Smooth muscle cell (in vitro differentiated cells): ENCODE measurements at regions not wholly inside any gene's neighbourhood (a gene's known extent, or its start where the extent isn't known, plus 50 kb on each side); places are given as distances from the start of the nearest gene placed in this dataset.

Experiments
- DNase-seq: peaks from one replicate; lab custom pipeline; 2025; ENCODE audit not compliant: unreplicated experiment; lab: John Stamatoyannopoulos, UW
- H2AFZ ChIP-seq: fragments of 200-600 bp; sonication (generic); 2 replicates; pipeline ENCODE4 v1.6.0; 2016; ENCODE audit warnings: antibody characterized with exemption, low read depth, mild to moderate bottlenecking
- H3F3A ChIP-seq: fragments of 200-600 bp; sonication (generic); 2 replicates; pipeline ENCODE4 v1.6.0; 2017; ENCODE audit warnings: antibody characterized with exemption, low read depth
- H3K27ac ChIP-seq: fragments of 200-600 bp; sonication (generic); 2 replicates; pipeline ENCODE4 v1.5.1; 2016; ENCODE audit warnings: low read depth, mild to moderate bottlenecking
- H3K27me3 ChIP-seq: fragments of 200-600 bp; sonication (generic); 2 replicates; pipeline ENCODE4 v1.6.1; 2016; ENCODE audit warnings: low read depth, mild to moderate bottlenecking
- H3K36me3 ChIP-seq: fragments of 200-600 bp; sonication (generic); 2 replicates; pipeline ENCODE4 v1.5.1; 2016; ENCODE audit warnings: low read depth
- H3K4me1 ChIP-seq: fragments of 200-600 bp; sonication (generic); 2 replicates; pipeline ENCODE4 v1.5.1; 2016; ENCODE audit warnings: low read depth
- H3K4me2 ChIP-seq: fragments of 200-600 bp; sonication (generic); 2 replicates; pipeline ENCODE4 v1.6.0; 2016; ENCODE audit warnings: mild to moderate bottlenecking
- H3K4me3 ChIP-seq: fragments of 200-600 bp; sonication (generic); 2 replicates; pipeline ENCODE4 v1.5.1; 2016; ENCODE audit warnings: mild to moderate bottlenecking
- H3K79me2 ChIP-seq: fragments of 200-600 bp; sonication (generic); 2 replicates; pipeline ENCODE4 v1.6.0; 2016; ENCODE audit warnings: low read depth, mild to moderate bottlenecking
- H3K9ac ChIP-seq: fragments of 200-600 bp; sonication (generic); 2 replicates; pipeline ENCODE4 v1.6.0; 2016; ENCODE audit warnings: low read depth
- H3K9me3 ChIP-seq: fragments of 200-600 bp; sonication (generic); replicated peaks from 2 replicates; pipeline ENCODE4 v1.5.1; 2016; ENCODE audit warnings: low read depth
- H4K20me1 ChIP-seq: fragments of 200-600 bp; sonication (generic); 2 replicates; pipeline ENCODE4 v1.6.0; 2016; ENCODE audit warnings: low read depth
- WGBS: methylation state at CpG from one replicate; pipeline ENCODE4 v1.1.7; 2016; ENCODE audit warnings: low lambda C conversion rate; 5-methylcytosine and 5-hydroxymethylcytosine counted together
- TF ChIP-seq, protein P1 (sequence below): fragments of 200-600 bp; sonication (generic); IDR thresholded peaks from 2 replicates; pipeline ENCODE4 v1.5.1; 2017; ENCODE audit warnings: borderline replicate concordance, mild to moderate bottlenecking, antibody characterized with exemption; ENCODE audit not compliant: insufficient read depth, poor library complexity, severe bottlenecking

- no peaks in the 10 kb centered on the region for H3K79me2 ChIP-seq
- TF ChIP-seq, protein P1, sequence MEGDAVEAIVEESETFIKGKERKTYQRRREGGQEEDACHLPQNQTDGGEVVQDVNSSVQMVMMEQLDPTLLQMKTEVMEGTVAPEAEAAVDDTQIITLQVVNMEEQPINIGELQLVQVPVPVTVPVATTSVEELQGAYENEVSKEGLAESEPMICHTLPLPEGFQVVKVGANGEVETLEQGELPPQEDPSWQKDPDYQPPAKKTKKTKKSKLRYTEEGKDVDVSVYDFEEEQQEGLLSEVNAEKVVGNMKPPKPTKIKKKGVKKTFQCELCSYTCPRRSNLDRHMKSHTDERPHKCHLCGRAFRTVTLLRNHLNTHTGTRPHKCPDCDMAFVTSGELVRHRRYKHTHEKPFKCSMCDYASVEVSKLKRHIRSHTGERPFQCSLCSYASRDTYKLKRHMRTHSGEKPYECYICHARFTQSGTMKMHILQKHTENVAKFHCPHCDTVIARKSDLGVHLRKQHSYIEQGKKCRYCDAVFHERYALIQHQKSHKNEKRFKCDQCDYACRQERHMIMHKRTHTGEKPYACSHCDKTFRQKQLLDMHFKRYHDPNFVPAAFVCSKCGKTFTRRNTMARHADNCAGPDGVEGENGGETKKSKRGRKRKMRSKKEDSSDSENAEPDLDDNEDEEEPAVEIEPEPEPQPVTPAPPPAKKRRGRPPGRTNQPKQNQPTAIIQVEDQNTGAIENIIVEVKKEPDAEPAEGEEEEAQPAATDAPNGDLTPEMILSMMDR: no peak
- no peak overlapping the region for H3K27ac ChIP-seq
- WGBS: 94% methylated on average over 4 of the region's 4 CpGs
- H3K36me3 ChIP-seq: no peaks in the 10 kb centered on the region
- no peak overlapping the region for H3K4me2 ChIP-seq
- no peaks in the 10 kb centered on the region for H4K20me1 ChIP-seq
- H3K27me3 ChIP-seq: no peaks in the 10 kb centered on the region
- no peaks in the 10 kb centered on the region for H3K9me3 ChIP-seq
- no peak overlapping the region for H3K4me3 ChIP-seq
- no peak overlapping the region for H3K9ac ChIP-seq
- no peaks in the 10 kb centered on the region for H3K4me1 ChIP-seq
- no peak overlapping the region for H2AFZ ChIP-seq
- no peaks in the 10 kb centered on the region for H3F3A ChIP-seq
- no peak for DNase-seq
Observed at GRCh38 chr15:34700891-34701427, 53.8 kb downstream of the GJD2 start.

- no peak for DNase-seq
- TF ChIP-seq, protein P1: no peak
Observed at GRCh38 chr15:34699968-34700640, 54.7 kb downstream of the GJD2 start.

DNA sequence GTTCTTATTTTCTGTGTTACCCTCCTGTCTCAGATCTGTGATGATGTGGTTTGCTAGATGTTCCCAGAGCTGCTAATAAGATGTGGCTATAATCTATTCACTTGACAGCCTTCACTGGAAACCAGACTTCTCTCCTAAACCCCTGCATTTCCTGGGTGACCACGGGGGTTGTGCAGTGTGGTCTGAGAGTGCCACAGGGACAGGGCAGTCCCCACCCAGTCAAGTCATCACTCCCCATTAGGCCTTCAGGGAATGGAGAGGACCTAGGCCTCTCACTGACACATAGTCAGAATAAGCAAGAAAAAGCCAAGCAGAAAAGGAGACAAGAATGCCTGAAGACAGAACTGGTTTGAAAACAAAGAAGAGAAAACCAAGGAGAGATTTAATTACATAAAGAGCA is 58.3 kb downstream of the GJD2 start:
- TF ChIP-seq, protein P1: no peak
- Histone ChIP-seq H3K27ac (no peak overlapping the region), H3F3A (no peaks in the 10 kb centered on the region), H3K9ac (no peak overlapping the region), H3K79me2 (no peaks in the 10 kb centered on the region), H3K4me1 (no peaks in the 10 kb centered on the region), H3K4me3 (no peak overlapping the region), H3K4me2 (no peak overlapping the region), H3K9me3 (no peaks in the 10 kb centered on the region), H2AFZ (no peak overlapping the region), H3K36me3 (no peaks in the 10 kb centered on the region), H4K20me1 (no peaks in the 10 kb centered on the region), H3K27me3 (no peaks in the 10 kb centered on the region)
- WGBS: 63% methylated on average over 1 of the region's 1 CpG
- no peak for DNase-seq

More at GRCh38 chr15:34699968-34700640, 54.7 kb downstream of the GJD2 start:
- H3K79me2 ChIP-seq: no peaks in the 10 kb centered on the region
- H2AFZ ChIP-seq: no peak overlapping the region
- H3K4me3 ChIP-seq: no peak overlapping the region
- WGBS: 92% methylated on average over 4 of the region's 4 CpGs
- no peak overlapping the region for H3K27ac ChIP-seq
- H4K20me1 ChIP-seq: no peaks in the 10 kb centered on the region
- H3K36me3 ChIP-seq: no peaks in the 10 kb centered on the region
- no peaks in the 10 kb centered on the region for H3K9me3 ChIP-seq
- H3F3A ChIP-seq: no peaks in the 10 kb centered on the region
- H3K27me3 ChIP-seq: no peaks in the 10 kb centered on the region
- H3K9ac ChIP-seq: no peak overlapping the region
- no peaks in the 10 kb centered on the region for H3K4me1 ChIP-seq
- H3K4me2 ChIP-seq: no peak overlapping the region
